ENCODE measurements at regions not wholly inside any gene's neighbourhood (a gene's known extent, or its start where the extent isn't known, plus 50 kb on each side); places are given as distances from the start of the nearest gene placed in this dataset.

GRCh38 chr1:56382929-56383328 is 196.4 kb downstream of the PLPP3 start:
- Histone ChIP-seq H3K23ac (ENCODE audit: insufficient read length) (no peak overlapping the region), H2AK5ac (ENCODE audit: low read depth, low read length) (no peak overlapping the region), H4K20me1 (replicated peaks in 1 of 2; ENCODE audit: control insufficient read depth in 1 of 2, insufficient read depth in 2 of 2, low read length in 2 of 2) (no peaks in the 10 kb centered on the region), H3K4me1 (replicated peaks in 1 of 4; ENCODE audit: control insufficient read depth in 3 of 4, insufficient read depth in 4 of 4, low read length in 3 of 4) (no peaks in the 10 kb centered on the region), H3K9me3 (ENCODE audit: insufficient read depth in 2 of 2, low read depth in 1 of 2, low read length in 1 of 2) (no peaks in the 10 kb centered on the region), H3K18ac (ENCODE audit: extremely low read depth, low read length) (no peak overlapping the region), H2BK20ac (ENCODE audit: low read length) (no peak overlapping the region), H2AFZ (ENCODE audit: low read length) (no peak overlapping the region), H3K14ac (ENCODE audit: insufficient read length) (no peak overlapping the region), H2BK15ac (ENCODE audit: low read length) (no peak overlapping the region), H3K4ac (replicated peaks; ENCODE audit: insufficient read length, low read depth, low read length) (no peak overlapping the region), H3K27ac (ENCODE audit: low read depth, low read length) (no peak overlapping the region), H3K36me3 (ENCODE audit: control insufficient read depth in 2 of 4, insufficient read depth in 4 of 4, low read length in 3 of 4) (no peaks in the 10 kb centered on the region), H3K79me1 (ENCODE audit: low read depth, low read length) (no peaks in the 10 kb centered on the region), H4K5ac (ENCODE audit: insufficient read length, low read depth, low read length) (no peak overlapping the region), H2BK5ac (ENCODE audit: low read depth, low read length) (no peak overlapping the region), H2BK120ac (replicated peaks; ENCODE audit: low read depth, low read length) (no peak overlapping the region), H4K8ac (ENCODE audit: extremely low read depth, insufficient read depth, low read length) (no peak overlapping the region), H3K4me2 (ENCODE audit: insufficient read depth in 1 of 2, low read depth in 2 of 2, low read length in 2 of 2) (no peak overlapping the region), H3K9ac (replicated peaks in 1 of 4; ENCODE audit: extremely low read depth in 1 of 4, low read depth in 3 of 4, low read length in 3 of 4) (no peak overlapping the region), H3K56ac (replicated peaks; ENCODE audit: insufficient read length, low read depth, low read length) (no peak overlapping the region), H3K4me3 (ENCODE audit: extremely low read depth in 1 of 4, insufficient read depth in 2 of 4, low read depth in 3 of 4, low read length in 4 of 4) (no peak overlapping the region), H4K91ac (replicated peaks; ENCODE audit: insufficient read length, low read length) (no peak overlapping the region), H3K79me2 (ENCODE audit: control insufficient read depth in 1 of 2, insufficient read depth in 2 of 2, low read length in 2 of 2) (no peaks in the 10 kb centered on the region), H2BK12ac (ENCODE audit: low read depth, low read length) (no peak overlapping the region), H3K23me2 (ENCODE audit: low read depth, low read length) (no peaks in the 10 kb centered on the region; the same call in 1 of the 2 replicates), H3K27me3 (replicated peaks in 1 of 4; ENCODE audit: control insufficient read depth in 3 of 4, extremely low read depth in 1 of 4, insufficient read depth in 3 of 4, low read length in 3 of 4) (no peaks in the 10 kb centered on the region)
- FAIRE-seq (no peak), DNase-seq (ENCODE audit: low read depth in 1 of 2, low spot score in 2 of 2) (no peak)
- CTCF ChIA-PET (ENCODE audit: partially characterized antibody), result interaction anchor here (0.8 kb wide), 1 partner anchor 26 kb away, joined by 3 read pairs; no protein-coding TSS in a partner anchor
- WGBS, 2 experiments (ENCODE audit: extremely low coverage in 1 of 2, insufficient coverage in 1 of 2, insufficient read length in 1 of 2, insufficient replicate concordance in 2 of 2, low coverage in 1 of 2, low lambda C conversion rate in 2 of 2, missing lambda C conversion rate in 1 of 2), result 96% methylated on average over 5 of the region's 5 CpGs; no CpG with 5 or more reads in 1 of the 2 experiments
- TF ChIP-seq POLR2AphosphoS5 (IDR thresholded peaks at IDR 0.05; ENCODE audit: low read depth, low read length) (no peak), BRCA1 (IDR thresholded peaks at IDR 0.05; ENCODE audit: low read depth, low read length) (no peak), SP1 (IDR thresholded peaks at IDR 0.05; ENCODE audit: low read depth, low read length) (no peak), TAF7 (optimal IDR thresholded peaks at IDR 0.05; ENCODE audit: borderline replicate concordance, low read depth, low read length) (no peak), BACH1 (IDR thresholded peaks at IDR 0.05; ENCODE audit: low read length) (no peak), KDM1A (IDR thresholded peaks at IDR 0.05; ENCODE audit: borderline replicate concordance, low read length) (no peak), JUN (IDR thresholded peaks at IDR 0.05; ENCODE audit: low read depth, low read length) (no peak), SIRT6 (IDR thresholded peaks at IDR 0.05; ENCODE audit: low read length) (no peak), KDM5A (IDR thresholded peaks at IDR 0.05; ENCODE audit: low read length) (no peak), FOSL1 (IDR thresholded peaks at IDR 0.05; ENCODE audit: insufficient read depth, low read depth, low read length) (no peak), EP300 (IDR thresholded peaks at IDR 0.05; ENCODE audit: borderline replicate concordance in 1 of 2, low read depth in 2 of 2, low read length in 2 of 2) (no peak), CBX8 (IDR thresholded peaks at IDR 0.05; ENCODE audit: borderline replicate concordance, low read depth, low read length) (no peak), ATF2 (IDR thresholded peaks at IDR 0.05; ENCODE audit: low read length) (no peak), HDAC6 (IDR thresholded peaks at IDR 0.05; ENCODE audit: low read depth, low read length) (no peak), JUND (IDR thresholded peaks at IDR 0.05; ENCODE audit: low read length) (no peak)
- POLR2A ChIA-PET (ENCODE audit: partially characterized antibody), result no interaction called here
